ENCODE measurements at regions not wholly inside any gene's neighbourhood (a gene's known extent, or its start where the extent isn't known, plus 50 kb on each side); places are given as distances from the start of the nearest gene placed in this dataset.
A peak's percentile ranks its signal among the peaks of the same experiment; 100 is the strongest.

GRCh38 chr20:40925829-40926510, 102.7 kb upstream of the TOP1 start:
- H3K27me3 Mint-ChIP-seq, result peaks cover 8% of the 10 kb centered on the region
- no peak overlapping the region for H3K27ac Mint-ChIP-seq
- H3K4me1 Mint-ChIP-seq, result peaks cover 0 to 13% (median 8%) of the 10 kb centered on the region in 3 donors
- no peak overlapping the region for H3K4me3 Mint-ChIP-seq
- peaks cover 0 to 4% (median 0%) of the 10 kb centered on the region in 3 donors for H3K9me3 Mint-ChIP-seq
- peaks cover 2% of the 10 kb centered on the region for H3K36me3 Mint-ChIP-seq

GRCh38 chr20:40926928-40927327, 101.7 kb upstream of the TOP1 start:
- peaks cover 0 to 13% (median 8%) of the 10 kb centered on the region in 3 donors for H3K4me1 Mint-ChIP-seq
- H3K27ac Mint-ChIP-seq, result no peak overlapping the region
- peaks cover 8% of the 10 kb centered on the region for H3K27me3 Mint-ChIP-seq
- H3K9me3 Mint-ChIP-seq, result peaks cover 0 to 4% (median 0%) of the 10 kb centered on the region in 3 donors
- no peak overlapping the region for H3K4me3 Mint-ChIP-seq
- no peaks in the 10 kb centered on the region for H3K36me3 Mint-ChIP-seq

GRCh38 chr20:40930561-40930960, 98.1 kb upstream of the TOP1 start:
- peaks cover 0 to 11% (median 8%) of the 10 kb centered on the region in 3 donors for H3K4me1 Mint-ChIP-seq
- peaks cover 9% of the 10 kb centered on the region for H3K27me3 Mint-ChIP-seq
- no peaks in the 10 kb centered on the region for H3K36me3 Mint-ChIP-seq
- no peak overlapping the region for H3K4me3 Mint-ChIP-seq
- H3K9me3 Mint-ChIP-seq, result peaks cover 0 to 7% (median 4%) of the 10 kb centered on the region in 3 donors
- H3K27ac Mint-ChIP-seq, result no peak overlapping the region

- Mint-ChIP-seq H3K27me3 (peaks cover 9% of the 10 kb centered on the region), H3K9me3 (peaks cover 0 to 7% (median 4%) of the 10 kb centered on the region in 3 donors), H3K4me1 (peaks cover 0 to 5% (median 5%) of the 10 kb centered on the region in 3 donors), H3K4me3 (no peak overlapping the region), H3K36me3 (no peaks in the 10 kb centered on the region), H3K27ac (no peak overlapping the region)
These were observed 97.1 kb upstream of the TOP1 start for GRCh38 chr20:40931410-40932044.

- Mint-ChIP-seq H3K27me3 (peaks cover 9% of the 10 kb centered on the region), H3K36me3 (no peaks in the 10 kb centered on the region), H3K4me1 (peaks cover 0 to 4% (median 2%) of the 10 kb centered on the region in 3 donors), H3K9me3 (peaks cover 0 to 7% (median 4%) of the 10 kb centered on the region in 3 donors), H3K4me3 (no peak overlapping the region), H3K27ac (no peak overlapping the region)
These were observed 96.2 kb upstream of the TOP1 start for GRCh38 chr20:40932436-40932835.

GRCh38 chr20:40933758-40934157, 94.9 kb upstream of the TOP1 start:
- Mint-ChIP-seq H3K27ac (peak overlapping the region in 1 of 3 donors; percentile 27), H3K27me3 (peaks cover 10% of the 10 kb centered on the region), H3K9me3 (peaks cover 0 to 7% (median 4%) of the 10 kb centered on the region in 3 donors), H3K4me1 (no peaks in the 10 kb centered on the region), H3K4me3 (no peak overlapping the region), H3K36me3 (no peaks in the 10 kb centered on the region)

- peaks cover 2% of the 10 kb centered on the region for H3K36me3 Mint-ChIP-seq
- H3K4me1 Mint-ChIP-seq, result peaks cover 14 to 18% (median 15%) of the 10 kb centered on the region in 3 donors
- peaks cover 0 to 7% (median 0%) of the 10 kb centered on the region in 3 donors for H3K9me3 Mint-ChIP-seq
- H3K4me3 Mint-ChIP-seq, result no peak overlapping the region
- peak overlapping the region in 1 of 3 donors; percentile 18 for H3K27ac Mint-ChIP-seq
- peaks cover 1% of the 10 kb centered on the region for H3K27me3 Mint-ChIP-seq
These were observed 90.6 kb upstream of the TOP1 start for GRCh38 chr20:40938020-40938419.

GRCh38 chr20:40939667-40940066, 89.0 kb upstream of the TOP1 start:
- no peaks in the 10 kb centered on the region for H3K9me3 Mint-ChIP-seq
- H3K36me3 Mint-ChIP-seq, result peaks cover 2% of the 10 kb centered on the region
- no peak overlapping the region for H3K4me3 Mint-ChIP-seq
- H3K4me1 Mint-ChIP-seq, result peaks cover 14 to 18% (median 15%) of the 10 kb centered on the region in 3 donors
- no peak overlapping the region for H3K27ac Mint-ChIP-seq
- peaks cover 1% of the 10 kb centered on the region for H3K27me3 Mint-ChIP-seq

- H3K4me1 Mint-ChIP-seq, result peaks cover 17 to 22% (median 17%) of the 10 kb centered on the region in 3 donors
- peak overlapping the region; percentile 4 to 64 (median 41) for H3K27ac Mint-ChIP-seq
- peaks cover 8% of the 10 kb centered on the region for H3K27me3 Mint-ChIP-seq
- peak overlapping the region in 2 of 4 donors; percentile 23 to 63 for H3K4me3 Mint-ChIP-seq
- peaks cover 2% of the 10 kb centered on the region for H3K36me3 Mint-ChIP-seq
- H3K9me3 Mint-ChIP-seq, result no peaks in the 10 kb centered on the region
These were observed 87.5 kb upstream of the TOP1 start for GRCh38 chr20:40941133-40941610.

GRCh38 chr20:40942006-40942405, 86.6 kb upstream of the TOP1 start:
- Mint-ChIP-seq H3K27ac (peak overlapping the region; percentile 23 to 95 (median 90)), H3K4me3 (peak overlapping the region in 2 of 4 donors; percentile 15 to 84), H3K36me3 (peaks cover 2% of the 10 kb centered on the region), H3K27me3 (peaks cover 8% of the 10 kb centered on the region), H3K9me3 (no peaks in the 10 kb centered on the region), H3K4me1 (peaks cover 17 to 22% (median 17%) of the 10 kb centered on the region in 3 donors)

- peaks cover 2% of the 10 kb centered on the region for H3K36me3 Mint-ChIP-seq
- peaks cover 8% of the 10 kb centered on the region for H3K27me3 Mint-ChIP-seq
- H3K4me1 Mint-ChIP-seq, result peaks cover 17 to 22% (median 17%) of the 10 kb centered on the region in 3 donors
- no peak overlapping the region for H3K4me3 Mint-ChIP-seq
- H3K9me3 Mint-ChIP-seq, result no peaks in the 10 kb centered on the region
- H3K27ac Mint-ChIP-seq, result peak overlapping the region in 1 of 3 donors; percentile 95
These were observed 85.8 kb upstream of the TOP1 start for GRCh38 chr20:40942775-40943174.

GRCh38 chr20:40943591-40943990, 85.0 kb upstream of the TOP1 start:
- Mint-ChIP-seq H3K36me3 (peaks cover 2% of the 10 kb centered on the region), H3K4me3 (no peak overlapping the region), H3K4me1 (peaks cover 17 to 22% (median 17%) of the 10 kb centered on the region in 3 donors), H3K27ac (peak overlapping the region in 1 of 3 donors; percentile 79), H3K27me3 (peaks cover 11% of the 10 kb centered on the region), H3K9me3 (no peaks in the 10 kb centered on the region)

GRCh38 chr20:40945189-40945588, 83.4 kb upstream of the TOP1 start:
- no peaks in the 10 kb centered on the region for H3K9me3 Mint-ChIP-seq
- peaks cover 11% of the 10 kb centered on the region for H3K27me3 Mint-ChIP-seq
- peaks cover 17 to 19% (median 17%) of the 10 kb centered on the region in 3 donors for H3K4me1 Mint-ChIP-seq
- peaks cover 2% of the 10 kb centered on the region for H3K36me3 Mint-ChIP-seq
- no peak overlapping the region for H3K27ac Mint-ChIP-seq
- no peak overlapping the region for H3K4me3 Mint-ChIP-seq

- Mint-ChIP-seq H3K27ac (no peak overlapping the region), H3K36me3 (peaks cover 2% of the 10 kb centered on the region), H3K4me3 (peak overlapping the region in 1 of 4 donors; percentile 24)
These were observed 82.7 kb upstream of the TOP1 start for GRCh38 chr20:40945754-40946450.

GRCh38 chr20:40946451-40946850, 82.2 kb upstream of the TOP1 start:
- Mint-ChIP-seq H3K36me3 (peaks cover 2% of the 10 kb centered on the region), H3K4me3 (no peak overlapping the region), H3K9me3 (no peaks in the 10 kb centered on the region), H3K27me3 (peaks cover 13% of the 10 kb centered on the region), H3K4me1 (peaks cover 11% of the 10 kb centered on the region in 3 donors), H3K27ac (no peak overlapping the region)

More at GRCh38 chr20:40945754-40946450, 82.7 kb upstream of the TOP1 start:
- no peaks in the 10 kb centered on the region for H3K9me3 Mint-ChIP-seq
- peaks cover 13% of the 10 kb centered on the region for H3K27me3 Mint-ChIP-seq
- peaks cover 16 to 17% (median 16%) of the 10 kb centered on the region in 3 donors for H3K4me1 Mint-ChIP-seq
